HTR-8/SVneo (cell line): ENCODE measurements at regions not wholly inside any gene's neighbourhood (a gene's known extent, or its start where the extent isn't known, plus 50 kb on each side); places are given as distances from the start of the nearest gene placed in this dataset.
"Not testable (repeated sequence)": the region's sequence is repeated elsewhere in the genome, so short reads cannot be mapped to it uniquely, and the experiment has no call there.

Experiments
- DNase-seq: peaks from one replicate; pipeline ENCODE4 v3.0.0; 2011; ENCODE audit warnings: low spot score, mixed read lengths; ENCODE audit not compliant: insufficient read length
- FAIRE-seq: peaks from 2 replicates; lab custom pipeline; 2011; peaks lifted over from hg19 to GRCh38; lab: Jason Lieb, UNC

DNA sequence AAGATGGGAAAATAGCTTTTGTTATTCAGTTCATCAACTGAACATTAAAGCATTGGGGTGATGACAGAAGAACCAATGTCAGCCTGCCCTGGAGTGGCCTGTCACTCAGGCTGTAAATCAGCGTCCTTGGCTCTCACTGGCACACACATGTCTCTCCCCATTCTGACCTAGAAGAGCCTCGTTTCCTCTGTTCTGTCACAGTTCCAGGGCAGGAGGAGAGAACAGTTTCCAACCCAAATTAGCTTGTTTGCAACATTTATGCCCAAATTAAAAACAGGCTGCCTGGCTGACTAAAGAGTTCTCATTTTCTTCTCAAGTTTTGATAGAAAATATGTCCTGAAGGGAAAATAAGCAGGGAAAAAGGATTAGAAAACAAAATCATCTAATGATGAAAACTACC is 520.1 kb downstream of the CHSY3 start:
- no peak for FAIRE-seq
- no peak for DNase-seq

GRCh38 chr5:130402906-130403305 is 498.6 kb downstream of the CHSY3 start:
- FAIRE-seq: no peak
- no peak for DNase-seq

- no peak for DNase-seq
- no peak for FAIRE-seq
These were observed 495.8 kb downstream of the CHSY3 start for GRCh38 chr5:130400091-130400490.

DNA sequence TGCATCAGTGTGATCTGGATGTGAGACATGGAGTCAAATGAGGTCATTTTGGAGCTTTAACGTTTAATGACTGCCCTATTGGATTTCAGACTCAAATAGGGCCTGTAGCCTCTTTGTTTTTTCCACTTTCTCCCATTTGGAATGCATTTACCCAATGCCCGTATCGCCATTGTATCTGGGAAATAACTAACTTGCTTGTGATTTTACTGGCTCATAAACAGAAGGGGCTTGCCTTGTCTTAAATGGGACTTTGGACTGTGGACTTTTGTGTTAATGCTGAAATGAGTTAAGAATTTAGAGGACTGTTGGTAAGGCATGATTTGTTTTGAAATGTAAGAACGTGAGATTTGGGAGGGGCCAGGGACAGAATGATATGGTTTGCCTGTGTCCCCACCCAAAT is 494.6 kb downstream of the CHSY3 start:
- DNase-seq (no peak), FAIRE-seq (no peak)

DNA sequence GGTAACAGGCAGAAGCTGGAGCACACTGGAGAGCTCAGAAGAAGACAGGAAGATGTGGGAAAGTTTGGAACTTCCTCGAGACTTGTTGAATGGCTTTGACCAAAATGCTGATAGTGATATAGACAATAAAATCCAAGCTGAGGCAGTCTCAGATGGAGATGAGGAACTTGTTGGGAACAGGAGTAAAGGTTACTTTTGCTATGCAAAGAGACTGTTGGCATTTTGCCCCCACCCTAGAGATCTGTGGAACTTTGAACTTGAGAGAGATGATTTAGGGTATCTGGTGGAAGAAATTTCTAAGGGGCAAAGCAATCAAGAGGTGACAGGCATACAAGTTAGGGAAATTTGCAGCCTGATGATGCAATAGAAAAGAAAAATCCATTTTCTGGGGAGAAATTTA is 493.5 kb downstream of the CHSY3 start:
- not testable (repeated sequence) for DNase-seq, FAIRE-seq

- no peak for DNase-seq
- FAIRE-seq: no peak
These were observed 492.9 kb downstream of the CHSY3 start for GRCh38 chr5:130397132-130397531.

DNA sequence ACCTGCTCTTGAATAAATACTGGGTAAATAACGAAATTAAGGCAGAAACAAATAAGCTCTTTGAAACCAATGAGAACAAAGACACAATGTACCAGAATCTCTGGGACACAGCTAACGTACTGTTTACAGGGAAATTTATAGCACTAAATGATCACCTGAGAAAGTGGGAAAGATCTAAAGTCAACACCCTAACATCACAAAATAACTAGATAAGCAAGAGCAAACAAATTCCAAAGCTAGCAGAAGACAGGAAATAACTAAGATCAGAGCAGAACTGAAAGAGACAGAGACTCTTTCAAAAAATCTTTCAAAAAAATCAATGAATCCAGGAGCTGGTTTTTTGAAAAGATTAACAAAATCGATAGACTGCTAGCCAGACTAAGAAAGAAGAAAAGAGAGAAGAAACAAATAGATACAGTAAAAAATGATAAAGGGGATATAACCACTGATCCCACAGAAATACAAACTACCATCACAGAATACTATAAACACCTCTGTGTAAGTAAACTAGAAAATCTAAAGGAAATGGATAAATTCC is 487.5 kb downstream of the CHSY3 start:
- not testable (repeated sequence) for FAIRE-seq, DNase-seq

DNA sequence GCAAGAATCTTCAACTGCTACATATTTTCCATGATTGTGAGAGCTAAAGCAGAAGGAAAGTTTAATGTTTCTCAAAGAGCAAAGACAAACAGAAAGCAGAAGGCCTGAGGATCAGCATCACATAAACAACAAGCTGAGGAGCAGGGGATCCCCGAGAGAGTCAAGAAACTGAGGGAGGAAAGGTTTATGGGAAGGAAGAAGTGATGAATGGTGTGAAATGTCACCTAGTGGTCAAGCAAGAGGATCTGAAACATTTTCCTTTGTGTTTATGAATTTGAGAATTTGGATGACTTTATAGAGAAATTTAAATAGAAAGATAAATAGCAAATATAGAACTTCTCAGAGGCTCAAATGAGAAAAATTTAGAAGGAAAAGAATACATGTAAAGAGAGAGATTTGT is 481.9 kb downstream of the CHSY3 start:
- FAIRE-seq: no peak
- no peak for DNase-seq

- no peak for FAIRE-seq
- no peak for DNase-seq
These were observed 481.4 kb downstream of the CHSY3 start for GRCh38 chr5:130385656-130386055.

DNA sequence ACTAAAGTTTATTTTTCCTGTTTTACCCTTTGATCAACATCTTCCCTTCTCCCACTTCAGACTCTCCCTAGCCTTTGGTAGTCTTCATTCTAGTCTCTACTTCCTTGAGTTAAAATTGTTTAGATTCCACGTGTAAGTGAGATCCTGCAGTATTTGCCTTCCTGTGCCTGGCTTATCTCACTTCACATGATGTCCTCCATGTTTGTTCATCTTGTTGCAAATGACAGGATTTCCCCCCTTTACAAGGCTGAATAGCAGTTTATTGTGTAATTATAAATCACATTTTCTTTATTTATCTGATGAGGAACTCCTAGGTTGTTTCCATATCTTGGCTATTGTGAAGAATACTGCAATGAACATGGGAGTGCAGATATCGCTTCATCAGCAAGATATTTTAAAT is 461.7 kb downstream of the CHSY3 start:
- no peak for DNase-seq
- FAIRE-seq: no peak

DNA sequence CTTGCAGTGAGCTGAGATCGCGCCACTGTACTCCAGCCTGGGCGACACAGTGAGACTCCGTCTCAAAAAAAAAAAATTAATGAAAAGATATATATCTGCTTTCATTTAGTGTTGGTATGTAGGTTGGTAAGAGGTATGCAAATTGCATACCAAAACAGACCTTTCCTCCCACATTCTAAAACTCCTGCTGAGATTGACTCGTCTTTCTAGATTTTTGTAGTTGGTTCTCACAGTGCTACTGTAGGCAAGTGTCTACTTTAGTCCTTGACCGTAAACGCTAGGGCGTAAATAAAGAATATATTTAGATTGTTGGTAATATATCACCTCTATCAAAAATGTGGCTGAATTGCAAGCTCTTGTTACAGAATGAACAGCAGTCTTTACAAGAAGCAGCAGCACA is 445.9 kb downstream of the CHSY3 start:
- FAIRE-seq (no peak), DNase-seq (no peak)

GRCh38 chr5:130337179-130337888 is 433.1 kb downstream of the CHSY3 start:
- DNase-seq (peak; percentile 21), FAIRE-seq (no peak)

DNA sequence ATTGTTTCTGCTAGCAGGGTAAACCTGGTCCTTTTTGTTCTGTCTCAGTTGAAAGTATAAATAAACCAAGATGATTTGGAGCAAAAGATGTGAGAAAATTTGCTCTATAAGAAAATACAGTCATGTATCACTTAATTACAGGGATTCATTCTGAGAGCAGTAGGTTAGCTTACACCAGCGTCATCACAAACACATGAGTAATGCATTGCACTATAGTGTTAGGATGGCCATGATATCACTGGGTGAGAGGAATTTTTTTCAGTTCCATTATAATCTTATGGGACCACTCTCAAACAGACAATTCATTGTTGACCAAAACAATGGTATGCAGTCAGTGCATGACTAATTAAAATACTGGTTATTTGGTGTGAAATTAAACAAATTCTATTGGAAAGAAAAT is 430.9 kb downstream of the CHSY3 start:
- no peak for FAIRE-seq
- DNase-seq: no peak

DNA sequence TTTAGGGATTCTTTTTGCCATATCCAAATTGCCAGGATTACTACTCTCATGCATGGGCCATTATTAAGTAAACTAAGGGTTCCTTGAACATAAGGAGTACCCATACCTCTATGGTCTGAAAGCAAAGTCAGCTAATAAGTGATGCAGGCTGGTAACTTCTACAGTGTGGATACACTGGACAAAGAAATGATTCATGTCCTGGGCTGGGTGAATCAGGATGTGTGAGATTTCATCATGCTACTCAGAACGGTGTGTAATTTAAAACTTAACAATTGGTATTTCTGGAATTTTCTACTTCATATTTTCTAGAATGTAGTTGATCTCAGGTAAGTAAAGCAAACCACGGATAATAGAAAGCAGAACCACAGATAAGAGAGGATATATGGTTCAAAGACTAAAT is 428.8 kb downstream of the CHSY3 start:
- no peak for DNase-seq
- FAIRE-seq: no peak

- no peak for DNase-seq
- no peak for FAIRE-seq
These were observed 427.1 kb downstream of the CHSY3 start for GRCh38 chr5:130331332-130331731.

- no peak for DNase-seq
- no peak for FAIRE-seq
These were observed 420.8 kb downstream of the CHSY3 start for GRCh38 chr5:130324953-130325671.

- FAIRE-seq: no peak
These were observed 419.7 kb downstream of the CHSY3 start for GRCh38 chr5:130323804-130324454.

GRCh38 chr5:130321931-130322330 is 417.7 kb downstream of the CHSY3 start:
- DNase-seq (no peak), FAIRE-seq (no peak)

More at GRCh38 chr5:130323804-130324454, 419.7 kb downstream of the CHSY3 start:
- no peak for DNase-seq

GRCh38 chr5:130316971-130317680 is 412.9 kb downstream of the CHSY3 start:
- DNase-seq (no peak), FAIRE-seq (no peak)

DNA sequence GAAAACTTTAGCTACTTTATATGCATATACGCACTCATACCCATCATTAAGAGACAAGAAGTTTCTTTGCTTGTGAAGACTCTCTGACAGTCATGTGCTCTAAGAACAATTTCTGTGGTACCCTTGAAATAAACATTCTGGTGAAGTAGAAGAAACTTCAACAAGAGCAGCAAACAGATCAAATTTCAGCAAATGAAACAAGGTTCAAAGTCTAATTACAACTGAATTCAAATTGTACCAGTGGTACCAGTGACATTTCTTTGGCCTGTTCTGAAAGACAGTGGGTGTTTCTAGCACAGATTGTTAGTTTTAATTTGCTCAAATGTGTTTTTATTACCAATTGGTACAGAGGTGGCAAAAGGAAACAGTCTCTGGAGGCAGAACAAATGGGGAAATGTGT is 391.0 kb downstream of the CHSY3 start:
- DNase-seq (no peak), FAIRE-seq (no peak)
